RWPE2 (cell line): ENCODE measurements at regions not wholly inside any gene's neighbourhood (a gene's known extent, or its start where the extent isn't known, plus 50 kb on each side); places are given as distances from the start of the nearest gene placed in this dataset.

Experiments
- ATAC-seq: fragments of 200-7000 bp; cut with Tn5 transposase; 3 replicates; pipeline ENCODE4 v1.9.1; 2021; ENCODE audit warnings: low read depth
- DNase-seq: peaks from one replicate; pipeline ENCODE4 v3.0.0-alpha.2; 2020; ENCODE audit warnings: low spot score
- H3K27ac ChIP-seq: fragments of 450-650 bp; 2 replicates; pipeline ENCODE4 v1.5.1; 2017; ENCODE audit warnings: mild to moderate bottlenecking; ENCODE audit not compliant: poor library complexity, severe bottlenecking
- H3K27me3 ChIP-seq: fragments of 250-450 bp; sonication (Bioruptor Pico); 2 replicates; pipeline ENCODE4 v1.5.1; 2021; ENCODE audit warnings: mild to moderate bottlenecking, moderate library complexity; ENCODE audit not compliant: insufficient read depth, poor library complexity, severe bottlenecking
- H3K36me3 ChIP-seq: fragments of 250-450 bp; sonication (Bioruptor Pico); 2 replicates; pipeline ENCODE4 v1.5.1; 2020; ENCODE audit warnings: low read depth, mild to moderate bottlenecking, moderate library complexity
- H3K4me1 ChIP-seq: fragments of 250-450 bp; sonication (Bioruptor Pico); 2 replicates; pipeline ENCODE4 v1.5.1; 2021; ENCODE audit warnings: mild to moderate bottlenecking, moderate library complexity; ENCODE audit not compliant: insufficient read depth, poor library complexity, severe bottlenecking
- H3K4me3 ChIP-seq: fragments of 250-450 bp; sonication (Bioruptor Pico); 2 replicates; pipeline ENCODE4 v1.5.1; 2021; ENCODE audit warnings: mild to moderate bottlenecking, moderate library complexity; ENCODE audit not compliant: severe bottlenecking
- H3K9me3 ChIP-seq: fragments of 250-450 bp; sonication (Bioruptor Pico); 2 replicates; pipeline ENCODE4 v1.5.1; 2021; ENCODE audit warnings: mild to moderate bottlenecking, moderate library complexity; ENCODE audit not compliant: severe bottlenecking
- TF ChIP-seq, protein P1 (sequence below): fragments of 450-650 bp; IDR thresholded peaks from one replicate; pipeline ENCODE4 v1.5.1; 2017; ENCODE audit warnings: mild to moderate bottlenecking, moderate library complexity; ENCODE audit not compliant: poor library complexity, severe bottlenecking

DNA sequence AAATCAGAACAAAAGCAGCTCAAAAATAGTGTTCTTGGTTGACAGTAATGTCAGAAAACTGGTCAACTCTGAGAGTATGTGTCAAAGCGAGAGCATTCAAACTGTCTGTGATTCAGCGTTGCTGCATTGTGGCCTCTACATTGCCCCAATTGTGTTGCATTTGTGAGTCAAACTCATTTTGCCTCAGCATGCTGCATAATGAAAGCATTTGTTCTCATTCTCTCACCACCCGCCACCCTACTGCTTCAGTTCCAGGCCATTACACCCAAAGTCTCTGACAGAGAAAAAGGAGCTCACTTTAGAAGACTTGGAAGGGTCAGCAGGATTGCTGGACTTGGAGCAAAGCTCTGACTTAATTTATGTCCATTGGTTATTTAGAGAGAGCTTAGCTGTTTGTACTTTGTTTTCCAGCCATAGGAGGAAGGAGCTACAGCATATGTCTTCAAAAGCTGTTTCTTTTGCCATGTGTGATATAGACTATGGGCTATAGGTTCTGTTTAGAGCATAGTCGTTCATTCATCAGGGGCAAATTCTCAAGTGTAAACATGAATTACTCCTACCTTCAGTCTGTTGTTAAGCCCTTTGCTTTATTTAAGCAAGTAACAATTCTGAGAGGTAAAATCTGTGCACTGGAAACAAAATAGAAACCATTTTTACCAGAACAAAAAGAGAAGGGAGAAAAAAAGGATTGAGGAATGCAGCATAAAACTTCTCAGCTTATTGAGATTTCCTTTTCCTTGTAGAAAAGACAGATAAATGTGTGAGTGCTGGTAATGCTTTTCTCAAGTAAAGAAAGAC, 153.4 kb upstream of the ANK2 start:
- Histone ChIP-seq H3K36me3 (no peaks in the 10 kb centered on the region), H3K27me3 (no peaks in the 10 kb centered on the region), H3K9me3 (no peaks in the 10 kb centered on the region), H3K27ac (no peak overlapping the region), H3K4me1 (no peaks in the 10 kb centered on the region), H3K4me3 (no peak overlapping the region)
- DNase-seq = no peak
- ATAC-seq = no peak
- TF ChIP-seq, protein P1, sequence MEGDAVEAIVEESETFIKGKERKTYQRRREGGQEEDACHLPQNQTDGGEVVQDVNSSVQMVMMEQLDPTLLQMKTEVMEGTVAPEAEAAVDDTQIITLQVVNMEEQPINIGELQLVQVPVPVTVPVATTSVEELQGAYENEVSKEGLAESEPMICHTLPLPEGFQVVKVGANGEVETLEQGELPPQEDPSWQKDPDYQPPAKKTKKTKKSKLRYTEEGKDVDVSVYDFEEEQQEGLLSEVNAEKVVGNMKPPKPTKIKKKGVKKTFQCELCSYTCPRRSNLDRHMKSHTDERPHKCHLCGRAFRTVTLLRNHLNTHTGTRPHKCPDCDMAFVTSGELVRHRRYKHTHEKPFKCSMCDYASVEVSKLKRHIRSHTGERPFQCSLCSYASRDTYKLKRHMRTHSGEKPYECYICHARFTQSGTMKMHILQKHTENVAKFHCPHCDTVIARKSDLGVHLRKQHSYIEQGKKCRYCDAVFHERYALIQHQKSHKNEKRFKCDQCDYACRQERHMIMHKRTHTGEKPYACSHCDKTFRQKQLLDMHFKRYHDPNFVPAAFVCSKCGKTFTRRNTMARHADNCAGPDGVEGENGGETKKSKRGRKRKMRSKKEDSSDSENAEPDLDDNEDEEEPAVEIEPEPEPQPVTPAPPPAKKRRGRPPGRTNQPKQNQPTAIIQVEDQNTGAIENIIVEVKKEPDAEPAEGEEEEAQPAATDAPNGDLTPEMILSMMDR = no peak

DNA sequence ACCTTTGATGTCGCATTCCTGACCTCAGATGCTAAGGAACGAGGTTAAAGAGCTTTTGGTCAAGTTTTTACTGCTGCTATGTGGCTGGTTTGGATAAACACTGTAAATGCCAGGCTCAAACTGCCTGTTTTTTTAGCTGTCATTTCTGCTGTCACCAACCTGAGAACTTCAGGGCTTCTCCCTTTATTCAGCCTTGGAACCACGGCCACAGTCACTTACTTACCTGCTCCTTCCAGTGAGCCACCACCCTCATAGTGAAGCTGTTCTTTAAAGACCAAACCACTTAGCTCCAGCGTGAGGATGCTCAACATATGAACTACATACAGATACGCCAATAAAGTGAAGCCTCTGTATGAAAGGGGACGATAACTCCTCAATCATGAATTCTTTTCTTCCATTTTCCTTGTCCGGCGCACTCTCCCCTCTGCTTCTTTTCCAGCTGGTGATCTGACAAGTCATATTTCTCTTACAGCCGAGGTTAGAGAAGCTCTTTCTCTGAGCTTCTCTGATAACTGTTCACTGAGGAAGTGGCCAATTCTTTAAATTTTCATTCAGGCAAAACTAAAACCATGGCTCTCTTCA, 152.8 kb upstream of the ANK2 start:
- ATAC-seq (no peak), DNase-seq (no peak)
- TF ChIP-seq, protein P1 = no peak
- H3K4me3 ChIP-seq = no peak overlapping the region
- H3K9me3 ChIP-seq = no peaks in the 10 kb centered on the region
- H3K27ac ChIP-seq = no peak overlapping the region
- no peaks in the 10 kb centered on the region for H3K36me3 ChIP-seq
- H3K27me3 ChIP-seq = no peaks in the 10 kb centered on the region
- no peaks in the 10 kb centered on the region for H3K4me1 ChIP-seq

DNA sequence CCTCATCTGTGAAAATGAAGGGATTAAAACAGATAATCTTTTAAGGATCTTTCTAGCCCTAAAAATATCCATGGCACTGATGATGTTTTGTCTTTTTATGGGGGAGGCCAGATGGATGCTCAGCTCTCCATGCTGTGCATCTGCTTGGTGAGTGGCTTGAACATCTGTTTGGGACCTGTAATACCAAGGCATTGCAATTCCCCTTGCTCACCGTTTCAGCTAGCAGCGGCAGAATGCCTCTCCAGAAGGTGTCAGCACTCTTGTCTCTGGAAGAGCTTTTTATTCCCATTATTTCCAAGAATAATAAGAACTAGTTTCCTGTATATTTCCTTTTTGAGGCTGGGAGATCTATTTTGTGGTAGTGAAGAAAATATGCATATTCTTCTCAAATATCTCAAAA, 151.9 kb upstream of the ANK2 start:
- Histone ChIP-seq H3K27ac (no peak overlapping the region), H3K9me3 (no peaks in the 10 kb centered on the region), H3K4me1 (no peaks in the 10 kb centered on the region), H3K4me3 (no peak overlapping the region), H3K36me3 (no peaks in the 10 kb centered on the region), H3K27me3 (no peaks in the 10 kb centered on the region)
- TF ChIP-seq, protein P1 = no peak
- DNase-seq (no peak), ATAC-seq (no peak)

DNA sequence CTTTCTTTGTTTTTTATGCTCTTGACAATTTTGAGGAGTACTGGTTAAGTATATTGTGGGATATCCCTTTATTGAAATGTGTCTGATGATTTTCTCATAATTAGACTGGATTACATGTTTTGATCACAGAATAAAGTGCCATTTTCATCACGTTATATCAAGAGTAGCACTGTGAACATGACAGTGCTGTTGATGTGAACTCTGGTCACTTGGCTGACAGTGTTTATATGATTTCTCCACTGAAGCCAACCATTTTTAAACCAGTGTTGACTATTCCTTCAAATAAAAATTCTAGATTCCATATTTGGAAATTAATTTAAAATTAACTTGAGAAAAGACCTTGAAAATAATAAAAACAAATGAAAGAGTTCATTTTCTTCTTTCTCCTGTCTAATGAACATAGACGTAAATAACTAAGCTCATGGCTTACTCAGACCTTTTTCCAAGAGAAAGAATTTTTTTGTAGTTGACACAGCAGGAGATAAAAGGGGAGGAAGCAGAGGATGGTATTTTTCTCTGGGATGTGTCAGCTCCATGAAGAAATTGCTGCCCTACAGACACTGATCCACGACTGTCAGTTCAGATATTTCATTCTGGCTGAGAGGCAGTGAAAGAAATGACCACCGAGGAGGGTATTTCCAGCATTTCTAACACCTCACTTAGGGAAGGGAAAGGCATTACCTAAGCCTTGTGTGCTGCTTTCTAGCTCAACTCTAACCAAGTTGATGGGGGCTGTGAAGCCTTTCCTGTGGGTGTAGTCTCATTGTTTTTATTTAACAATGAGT, 150.9 kb upstream of the ANK2 start:
- ATAC-seq (no peak), DNase-seq (no peak)
- Histone ChIP-seq H3K4me3 (no peak overlapping the region), H3K4me1 (no peaks in the 10 kb centered on the region), H3K36me3 (no peaks in the 10 kb centered on the region), H3K9me3 (no peaks in the 10 kb centered on the region), H3K27ac (no peak overlapping the region), H3K27me3 (no peaks in the 10 kb centered on the region)
- TF ChIP-seq, protein P1 = no peak
